ENCODE measurements at regions not wholly inside any gene's neighbourhood (a gene's known extent, or its start where the extent isn't known, plus 50 kb on each side); places are given as distances from the start of the nearest gene placed in this dataset.

- Histone ChIP-seq H3K79me2 (ENCODE audit: insufficient read depth, low read length) (no peaks in the 10 kb centered on the region), H3K36me3 (ENCODE audit: insufficient read depth, low read length) (no peaks in the 10 kb centered on the region), H3K4me2 (ENCODE audit: insufficient read depth, low read length) (no peak overlapping the region), H3K9ac (ENCODE audit: low read depth, low read length) (no peak overlapping the region), H3K27me3 (ENCODE audit: insufficient read depth, low read length, poor library complexity) (no peaks in the 10 kb centered on the region), H3K9me3 (ENCODE audit: insufficient read depth, low read length, severe bottlenecking) (no peaks in the 10 kb centered on the region), H3K27ac (ENCODE audit: low read length) (no peak overlapping the region), H2AFZ (ENCODE audit: low read depth, low read length) (no peak overlapping the region), H3K4me3 (ENCODE audit: low read depth in 1 of 2, low read length in 2 of 2) (no peak overlapping the region), H3K4me1 (ENCODE audit: insufficient read depth, low read length) (no peaks in the 10 kb centered on the region), H4K20me1 (ENCODE audit: insufficient read depth, low read length) (no peaks in the 10 kb centered on the region)
- no peak for ATAC-seq (ENCODE audit: insufficient read depth, low read depth)
- TF ChIP-seq, protein P1, sequence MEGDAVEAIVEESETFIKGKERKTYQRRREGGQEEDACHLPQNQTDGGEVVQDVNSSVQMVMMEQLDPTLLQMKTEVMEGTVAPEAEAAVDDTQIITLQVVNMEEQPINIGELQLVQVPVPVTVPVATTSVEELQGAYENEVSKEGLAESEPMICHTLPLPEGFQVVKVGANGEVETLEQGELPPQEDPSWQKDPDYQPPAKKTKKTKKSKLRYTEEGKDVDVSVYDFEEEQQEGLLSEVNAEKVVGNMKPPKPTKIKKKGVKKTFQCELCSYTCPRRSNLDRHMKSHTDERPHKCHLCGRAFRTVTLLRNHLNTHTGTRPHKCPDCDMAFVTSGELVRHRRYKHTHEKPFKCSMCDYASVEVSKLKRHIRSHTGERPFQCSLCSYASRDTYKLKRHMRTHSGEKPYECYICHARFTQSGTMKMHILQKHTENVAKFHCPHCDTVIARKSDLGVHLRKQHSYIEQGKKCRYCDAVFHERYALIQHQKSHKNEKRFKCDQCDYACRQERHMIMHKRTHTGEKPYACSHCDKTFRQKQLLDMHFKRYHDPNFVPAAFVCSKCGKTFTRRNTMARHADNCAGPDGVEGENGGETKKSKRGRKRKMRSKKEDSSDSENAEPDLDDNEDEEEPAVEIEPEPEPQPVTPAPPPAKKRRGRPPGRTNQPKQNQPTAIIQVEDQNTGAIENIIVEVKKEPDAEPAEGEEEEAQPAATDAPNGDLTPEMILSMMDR (IDR thresholded peaks at IDR 0.05; ENCODE audit: borderline replicate concordance, extremely low read depth, low read length, poor library complexity, severe bottlenecking) = no peak
- no peak for TF ChIP-seq EZH2 (IDR thresholded peaks at IDR 0.05; ENCODE audit: borderline replicate concordance, low read depth, low read length, severe bottlenecking)
- no peak for DNase-seq
These were observed 270.6 kb downstream of the SLC6A15 start for GRCh38 chr12:84641940-84642545.

DNA sequence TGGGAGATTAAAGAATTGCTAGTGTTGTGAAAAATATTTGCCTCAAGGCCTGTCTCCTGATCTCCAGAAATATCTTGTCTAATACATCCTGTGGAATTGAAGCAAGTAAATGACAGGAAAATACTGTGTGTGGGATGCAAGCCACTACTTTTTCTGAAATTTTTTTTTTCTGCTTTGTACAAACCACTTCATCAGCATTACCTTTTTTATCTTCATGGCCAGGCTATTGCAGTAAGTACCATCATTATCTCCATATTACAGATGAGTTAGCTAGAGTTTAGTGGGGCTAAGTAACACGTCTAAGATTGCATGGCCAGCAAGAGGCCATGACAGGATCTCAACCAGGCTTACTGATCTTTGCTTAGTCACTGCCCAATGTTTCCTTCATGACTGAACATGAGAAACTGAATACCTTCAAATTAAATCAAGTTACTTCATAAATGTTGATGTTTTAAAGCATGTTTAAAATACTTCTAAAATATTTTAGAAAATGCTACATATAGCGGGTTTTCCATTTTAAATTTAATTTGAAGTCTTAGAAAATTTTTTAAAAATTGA is 273.7 kb downstream of the SLC6A15 start:
- Histone ChIP-seq H3K27ac (ENCODE audit: low read length) (no peak overlapping the region), H3K9me3 (ENCODE audit: insufficient read depth, low read length, severe bottlenecking) (no peaks in the 10 kb centered on the region), H3K27me3 (ENCODE audit: insufficient read depth, low read length, poor library complexity) (no peaks in the 10 kb centered on the region), H3K4me1 (ENCODE audit: insufficient read depth, low read length) (no peaks in the 10 kb centered on the region), H3K4me3 (ENCODE audit: low read depth in 1 of 2, low read length in 2 of 2) (no peak overlapping the region), H4K20me1 (ENCODE audit: insufficient read depth, low read length) (no peaks in the 10 kb centered on the region), H3K79me2 (ENCODE audit: insufficient read depth, low read length) (no peaks in the 10 kb centered on the region), H3K36me3 (ENCODE audit: insufficient read depth, low read length) (no peaks in the 10 kb centered on the region), H2AFZ (ENCODE audit: low read depth, low read length) (no peak overlapping the region), H3K9ac (ENCODE audit: low read depth, low read length) (no peak overlapping the region), H3K4me2 (ENCODE audit: insufficient read depth, low read length) (no peak overlapping the region)
- DNase-seq = no peak
- TF ChIP-seq, protein P1 (IDR thresholded peaks at IDR 0.05; ENCODE audit: borderline replicate concordance, extremely low read depth, low read length, poor library complexity, severe bottlenecking) = no peak
- no peak for TF ChIP-seq EZH2 (IDR thresholded peaks at IDR 0.05; ENCODE audit: borderline replicate concordance, low read depth, low read length, severe bottlenecking)
- ATAC-seq (ENCODE audit: insufficient read depth, low read depth) = no peak

- Histone ChIP-seq H3K4me1 (ENCODE audit: insufficient read depth, low read length) (no peaks in the 10 kb centered on the region), H3K36me3 (ENCODE audit: insufficient read depth, low read length) (no peaks in the 10 kb centered on the region), H3K27ac (ENCODE audit: low read length) (no peak overlapping the region)
These were observed 274.7 kb downstream of the SLC6A15 start for GRCh38 chr12:84637926-84638325.

More at GRCh38 chr12:84637926-84638325, 274.7 kb downstream of the SLC6A15 start:
- no peaks in the 10 kb centered on the region for H3K27me3 ChIP-seq (ENCODE audit: insufficient read depth, low read length, poor library complexity)
- ATAC-seq (ENCODE audit: insufficient read depth, low read depth) (no peak), DNase-seq (no peak)
- no peaks in the 10 kb centered on the region for H3K9me3 ChIP-seq (ENCODE audit: insufficient read depth, low read length, severe bottlenecking)
- H3K4me3 ChIP-seq (ENCODE audit: low read depth in 1 of 2, low read length in 2 of 2) = no peak overlapping the region
- no peak overlapping the region for H3K4me2 ChIP-seq (ENCODE audit: insufficient read depth, low read length)
- TF ChIP-seq, protein P1 (IDR thresholded peaks at IDR 0.05; ENCODE audit: borderline replicate concordance, extremely low read depth, low read length, poor library complexity, severe bottlenecking) = no peak
- no peak for TF ChIP-seq EZH2 (IDR thresholded peaks at IDR 0.05; ENCODE audit: borderline replicate concordance, low read depth, low read length, severe bottlenecking)
- no peak overlapping the region for H2AFZ ChIP-seq (ENCODE audit: low read depth, low read length)
- H3K79me2 ChIP-seq (ENCODE audit: insufficient read depth, low read length) = no peaks in the 10 kb centered on the region
- no peak overlapping the region for H3K9ac ChIP-seq (ENCODE audit: low read depth, low read length)
- H4K20me1 ChIP-seq (ENCODE audit: insufficient read depth, low read length) = no peaks in the 10 kb centered on the region

Data from DND-41 (cell line).